PC-3 (cell line): ENCODE measurements at regions not wholly inside any gene's neighbourhood (a gene's known extent, or its start where the extent isn't known, plus 50 kb on each side); places are given as distances from the start of the nearest gene placed in this dataset.
A peak's percentile ranks its signal among the peaks of the same experiment; 100 is the strongest.

Experiments used
- ATAC-seq: fragments of 200-7000 bp; cut with Tn5 transposase; 2 replicates; pipeline ENCODE4 v1.9.1; 2020; ENCODE audit warnings: mild to moderate bottlenecking, moderate library complexity
- BruUV-seq: library from RNA; stranded (reverse); fragments of 400-500 nt; replicated peaks from 2 replicates; lab custom pipeline; 2021; lab: Mats Ljungman, UMichigan
- CTCF ChIA-PET: fragments of 300-600 bp; sonication (Branson Sonifier 250); formaldehyde crosslinking; loops from one replicate; lab custom pipeline; 2022; ENCODE audit warnings: antibody characterized with exemption; lab: Charles Lee
- POLR2A ChIA-PET: fragments of 300-600 bp; sonication (Branson Sonifier 250); formaldehyde crosslinking; loops from one replicate; lab custom pipeline; 2022; ENCODE audit warnings: antibody characterized with exemption; ENCODE audit not compliant: unreplicated experiment; lab: Charles Lee
- DNase-seq: peaks from one replicate; pipeline ENCODE4 v3.0.0-alpha.2; 2015
- H2AFZ ChIP-seq: fragments of 300-600 bp; sonication (generic); 2 replicates; pipeline ENCODE4 v1.6.0; 2016; ENCODE audit warnings: antibody characterized with exemption, low read length
- H3F3A ChIP-seq: fragments of 300-600 bp; sonication (generic); one replicate; pipeline ENCODE4 v1.6.0; 2017; ENCODE audit warnings: antibody characterized with exemption, low read length, control low read depth, mild to moderate bottlenecking; ENCODE audit not compliant: unreplicated experiment
- H3K27ac ChIP-seq: fragments of 300-600 bp; sonication (generic); 2 replicates; pipeline ENCODE4 v1.5.1; 2016; ENCODE audit warnings: mild to moderate bottlenecking, low read length
- H3K27me3 ChIP-seq: fragments of 300-600 bp; sonication (generic); 2 replicates; pipeline ENCODE4 v1.6.1; 2016; ENCODE audit warnings: low read length, mixed read lengths
- H3K36me3 ChIP-seq: fragments of 300-600 bp; sonication (generic); 2 replicates; pipeline ENCODE4 v1.6.1; 2016; ENCODE audit warnings: low read depth, mixed run types, low read length, mixed read lengths
- H3K4me1 ChIP-seq: fragments of 300-600 bp; sonication (generic); 2 replicates; pipeline ENCODE4 v1.5.1; 2016; ENCODE audit warnings: low read length; ENCODE audit not compliant: insufficient read depth
- H3K4me2 ChIP-seq: fragments of 300-600 bp; sonication (generic); 2 replicates; pipeline ENCODE4 v1.6.0; 2016; ENCODE audit warnings: low read length
- H3K4me3 ChIP-seq: fragments of 300-600 bp; sonication (generic); 2 replicates; pipeline ENCODE4 v1.5.1; 2016; ENCODE audit warnings: mild to moderate bottlenecking, low read length, mixed read lengths
- H3K79me2 ChIP-seq: fragments of 300-600 bp; sonication (generic); 2 replicates; pipeline ENCODE4 v1.6.1; 2017; ENCODE audit warnings: low read length, mixed read lengths
- H3K9ac ChIP-seq: fragments of 300-600 bp; sonication (generic); 2 replicates; pipeline ENCODE4 v1.6.0; 2016; ENCODE audit warnings: mild to moderate bottlenecking, low read length
- H3K9me2 ChIP-seq: fragments of 300-600 bp; sonication (generic); replicated peaks from 2 replicates; pipeline ENCODE4 v1.6.1; 2016; ENCODE audit warnings: mixed run types, low read length, mixed read lengths
- H3K9me3 ChIP-seq: fragments of 300-600 bp; sonication (generic); 2 replicates; pipeline ENCODE4 v1.6.1; 2016; ENCODE audit warnings: low read length, mixed read lengths
- H4K20me1 ChIP-seq: fragments of 300-600 bp; sonication (generic); 2 replicates; pipeline ENCODE4 v1.6.1; 2016; ENCODE audit warnings: low read length, mixed read lengths
- CTCF ChIP-seq: fragments of 300-600 bp; sonication (generic); conservative IDR thresholded peaks from 2 replicates; pipeline ENCODE4 v1.5.1; 2017; ENCODE audit warnings: antibody characterized with exemption, low read depth, mild to moderate bottlenecking, low read length
- EZH2 ChIP-seq: fragments of 300-600 bp; sonication (generic); IDR thresholded peaks from one replicate; pipeline ENCODE4 v1.6.1; 2017; ENCODE audit warnings: antibody characterized with exemption, mild to moderate bottlenecking, low read length; ENCODE audit not compliant: unreplicated experiment
- EZH2phosphoT487 ChIP-seq: fragments of 300-600 bp; sonication (generic); IDR thresholded peaks from 2 replicates; pipeline ENCODE4 v1.6.1; 2018; ENCODE audit warnings: mild to moderate bottlenecking, antibody characterized with exemption, low read length, borderline replicate concordance
- intact Hi-C: fragments of 100-400 bp; cut with micrococcal nuclease; formaldehyde crosslinking; loops from 2 replicates; pipeline ENCODE4 v1.9.0; 2023

- Histone ChIP-seq H2AFZ (no peak overlapping the region), H3K9me3 (no peaks in the 10 kb centered on the region), H3K9me2 (no peaks in the 10 kb centered on the region), H3K4me3 (no peak overlapping the region), H3K4me2 (no peak overlapping the region), H3K4me1 (peaks cover 10% of the 10 kb centered on the region), H3K9ac (no peak overlapping the region), H4K20me1 (no peaks in the 10 kb centered on the region), H3K36me3 (no peaks in the 10 kb centered on the region), H3F3A (no peaks in the 10 kb centered on the region), H3K27me3 (no peaks in the 10 kb centered on the region), H3K79me2 (no peaks in the 10 kb centered on the region), H3K27ac (no peak overlapping the region)
- intact Hi-C loops = no loop called here
- DNase-seq (no peak), ATAC-seq (no peak)
- TF ChIP-seq CTCF (no peak), EZH2 (no peak), EZH2phosphoT487 (no peak)
- BruUV-seq = no TSS peak
- CTCF ChIA-PET = no interaction called here
- POLR2A ChIA-PET = no interaction called here
Observed at GRCh38 chr9:90420211-90420610, 222.4 kb downstream of the DIRAS2 start.

GRCh38 chr9:90420768-90421513 is 221.7 kb downstream of the DIRAS2 start:
- Histone ChIP-seq H4K20me1 (no peaks in the 10 kb centered on the region), H2AFZ (no peak overlapping the region), H3K27ac (no peak overlapping the region), H3K4me1 (peaks cover 10% of the 10 kb centered on the region), H3K9ac (no peak overlapping the region), H3K79me2 (no peaks in the 10 kb centered on the region), H3K4me2 (no peak overlapping the region), H3K36me3 (no peaks in the 10 kb centered on the region), H3K9me3 (no peaks in the 10 kb centered on the region), H3K9me2 (no peaks in the 10 kb centered on the region), H3K4me3 (no peak overlapping the region), H3K27me3 (no peaks in the 10 kb centered on the region), H3F3A (no peaks in the 10 kb centered on the region)
- intact Hi-C loops = no loop called here
- no TSS peak for BruUV-seq
- DNase-seq (no peak), ATAC-seq (peak; percentile 38)
- CTCF ChIA-PET = no interaction called here
- POLR2A ChIA-PET = no interaction called here
- TF ChIP-seq EZH2phosphoT487 = no peak
- TF ChIP-seq CTCF = no peak
- TF ChIP-seq EZH2 = no peak

DNA sequence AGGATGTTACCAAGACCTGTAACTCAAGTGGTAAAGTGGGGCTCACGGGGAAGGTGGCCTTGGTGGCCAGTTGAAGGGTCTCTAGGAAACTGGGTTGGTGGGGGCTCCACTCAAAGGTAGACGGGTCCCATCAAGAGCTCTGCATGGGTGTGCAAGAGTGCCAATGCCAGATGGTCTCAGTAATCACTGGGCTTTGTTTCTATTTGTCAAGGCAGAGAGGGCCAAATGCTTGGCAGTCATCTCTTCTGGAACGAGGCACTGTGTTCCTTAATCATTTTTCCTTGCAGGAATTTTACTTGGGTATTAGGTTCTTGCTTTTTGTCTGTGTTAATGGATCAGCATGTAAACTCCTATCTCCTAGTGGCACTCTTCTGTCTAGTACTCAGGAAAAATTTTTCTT is 220.8 kb downstream of the DIRAS2 start:
- BruUV-seq = no TSS peak
- ChIA-PET CTCF (no interaction called here), POLR2A (no interaction called here)
- peaks cover 10% of the 10 kb centered on the region for H3K4me1 ChIP-seq
- no peaks in the 10 kb centered on the region for H3K9me3 ChIP-seq
- no peaks in the 10 kb centered on the region for H4K20me1 ChIP-seq
- no peaks in the 10 kb centered on the region for H3K36me3 ChIP-seq
- TF ChIP-seq EZH2 = no peak
- TF ChIP-seq CTCF = no peak
- TF ChIP-seq EZH2phosphoT487 = no peak
- H3K79me2 ChIP-seq = no peaks in the 10 kb centered on the region
- no peaks in the 10 kb centered on the region for H3F3A ChIP-seq
- no peaks in the 10 kb centered on the region for H3K9me2 ChIP-seq
- no peak overlapping the region for H3K4me2 ChIP-seq
- H3K4me3 ChIP-seq = no peak overlapping the region
- H2AFZ ChIP-seq = no peak overlapping the region
- intact Hi-C loops = no loop called here
- ATAC-seq (no peak), DNase-seq (no peak)
- H3K9ac ChIP-seq = no peak overlapping the region
- H3K27me3 ChIP-seq = no peaks in the 10 kb centered on the region
- no peak overlapping the region for H3K27ac ChIP-seq
